ENCODE measurements at regions not wholly inside any gene's neighbourhood (a gene's known extent, or its start where the extent isn't known, plus 50 kb on each side); places are given as distances from the start of the nearest gene placed in this dataset.

DNA sequence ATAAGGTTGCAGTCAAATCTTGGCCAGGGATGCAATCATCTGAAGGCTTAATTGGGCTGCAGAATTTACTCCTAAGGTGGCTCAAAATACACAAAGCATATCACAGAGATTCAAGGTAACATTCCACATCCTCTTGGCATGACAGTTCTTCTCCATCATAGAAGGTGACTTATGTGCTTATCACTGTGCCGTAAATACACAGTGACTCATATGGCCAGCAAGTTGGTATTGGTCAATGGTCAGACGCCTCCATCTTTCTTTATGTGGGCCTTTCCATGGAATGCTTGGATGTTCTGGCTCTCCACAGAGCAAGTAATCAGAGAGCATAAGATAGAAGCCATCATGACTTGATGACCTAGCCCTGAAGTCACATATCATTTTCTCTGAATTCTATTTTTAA lies 168.8 kb upstream of the ST8SIA2 start:
- ATAC-seq (no peak), DNase-seq (no peak)
- intact Hi-C loops (cut with DNase I, micrococcal nuclease), result no loop called here

- intact Hi-C loops (cut with DNase I, micrococcal nuclease), result no loop called here
- DNase-seq (no peak), ATAC-seq (peak; percentile 70)
Observed at GRCh38 chr15:92226020-92226612, 167.6 kb upstream of the ST8SIA2 start.

GRCh38 chr15:92228830-92229229 lies 164.9 kb upstream of the ST8SIA2 start:
- ATAC-seq, result peak; percentile 93
- intact Hi-C loops (cut with DNase I, micrococcal nuclease), result no loop called here
- no peak for DNase-seq

GRCh38 chr15:92231461-92231860 lies 162.2 kb upstream of the ST8SIA2 start:
- DNase-seq, result no peak
- ATAC-seq, result no peak
- intact Hi-C loops (cut with DNase I, micrococcal nuclease), result no loop called here

- DNase-seq (no peak), ATAC-seq (no peak)
- intact Hi-C loops (cut with DNase I, micrococcal nuclease), result no loop called here
Observed at GRCh38 chr15:92232317-92232716, 161.4 kb upstream of the ST8SIA2 start.

- no peak for DNase-seq
- intact Hi-C loops (cut with DNase I, micrococcal nuclease), result no loop called here
- no peak for ATAC-seq
Observed at GRCh38 chr15:92232876-92233275, 160.8 kb upstream of the ST8SIA2 start.

DNA sequence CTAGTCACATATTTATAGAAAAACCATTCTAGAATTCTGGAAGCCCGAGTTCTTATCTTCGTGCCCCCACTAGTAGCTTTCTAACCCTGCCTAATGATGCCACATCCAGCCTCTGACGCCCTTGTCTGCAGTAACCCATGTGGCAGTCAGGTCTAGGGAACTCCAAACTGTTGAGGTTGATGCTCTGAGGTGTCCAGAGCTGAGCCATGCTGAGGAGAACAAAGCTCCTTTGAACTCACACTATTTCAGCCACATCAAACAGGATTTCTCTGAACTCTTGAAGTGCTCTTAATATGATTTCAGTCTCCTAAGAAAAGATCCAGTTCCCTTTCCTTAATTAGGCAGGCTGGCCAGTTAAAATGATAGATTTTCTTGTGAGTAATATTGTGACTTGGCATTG lies 150.5 kb upstream of the ST8SIA2 start:
- intact Hi-C loops (cut with DNase I, micrococcal nuclease), result no loop called here
- ATAC-seq (no peak), DNase-seq (no peak)

DNA sequence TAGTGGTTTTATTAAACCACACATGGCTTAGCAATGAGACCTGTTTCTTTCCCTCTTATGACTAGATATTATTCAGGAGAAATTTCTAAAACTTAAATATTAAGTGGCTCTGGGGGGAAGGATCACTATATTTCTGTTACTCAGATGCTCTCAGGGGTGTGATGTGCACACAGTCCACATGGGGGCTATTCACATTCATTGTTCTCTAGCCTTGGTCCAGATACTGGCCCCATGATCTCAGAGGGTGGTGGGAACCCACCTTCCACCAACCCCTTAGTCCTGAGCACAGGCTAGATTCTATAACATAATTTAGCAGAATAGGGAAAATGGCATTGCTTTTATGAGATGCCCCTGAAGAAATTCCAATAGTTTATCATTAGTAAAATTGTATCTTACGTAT lies 149.0 kb upstream of the ST8SIA2 start:
- DNase-seq (no peak), ATAC-seq (no peak)
- intact Hi-C loops (cut with DNase I, micrococcal nuclease), result no loop called here

- intact Hi-C loops (cut with DNase I, micrococcal nuclease), result no loop called here
- DNase-seq (no peak), ATAC-seq (no peak)
Observed at GRCh38 chr15:92247649-92248242, 145.9 kb upstream of the ST8SIA2 start.

GRCh38 chr15:92266796-92267685 lies 126.6 kb upstream of the ST8SIA2 start:
- no peak for ATAC-seq
- intact Hi-C loops (cut with DNase I, micrococcal nuclease), result no loop called here
- no peak for DNase-seq

- intact Hi-C loops (cut with DNase I, micrococcal nuclease), result no loop called here
- ATAC-seq (no peak), DNase-seq (no peak)
Observed at GRCh38 chr15:92268900-92269299, 124.8 kb upstream of the ST8SIA2 start.

DNA sequence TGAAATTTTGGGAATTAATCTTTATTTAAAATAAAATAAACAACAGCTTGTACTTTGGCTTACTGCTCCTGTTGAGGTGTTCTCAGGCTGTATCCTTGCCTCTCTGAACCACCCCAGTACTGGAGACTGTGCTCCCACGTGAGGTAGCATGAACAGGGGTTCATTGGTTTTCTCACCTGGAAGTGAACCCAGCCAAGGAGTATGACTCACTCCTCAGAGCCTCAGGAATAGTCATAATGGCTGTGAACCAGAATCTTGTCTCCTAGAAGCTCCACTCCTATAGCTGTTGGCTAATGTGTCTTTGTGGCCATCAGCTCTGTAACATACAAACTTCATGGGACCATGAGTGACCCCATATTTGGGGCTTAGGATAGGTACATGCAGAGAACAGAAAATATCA lies 122.5 kb upstream of the ST8SIA2 start:
- intact Hi-C loops (cut with DNase I, micrococcal nuclease), result no loop called here
- ATAC-seq (no peak), DNase-seq (no peak)

- ATAC-seq, result no peak
- DNase-seq, result no peak
- intact Hi-C loops (cut with DNase I, micrococcal nuclease), result no loop called here
Observed at GRCh38 chr15:92272106-92272505, 121.6 kb upstream of the ST8SIA2 start.

GRCh38 chr15:92273286-92273685 lies 120.4 kb upstream of the ST8SIA2 start:
- ATAC-seq (no peak), DNase-seq (no peak)
- intact Hi-C loops (cut with DNase I, micrococcal nuclease), result no loop called here

GRCh38 chr15:92273723-92274122 lies 120.0 kb upstream of the ST8SIA2 start:
- ATAC-seq (no peak), DNase-seq (no peak)
- intact Hi-C loops (cut with DNase I, micrococcal nuclease), result no loop called here

DNA sequence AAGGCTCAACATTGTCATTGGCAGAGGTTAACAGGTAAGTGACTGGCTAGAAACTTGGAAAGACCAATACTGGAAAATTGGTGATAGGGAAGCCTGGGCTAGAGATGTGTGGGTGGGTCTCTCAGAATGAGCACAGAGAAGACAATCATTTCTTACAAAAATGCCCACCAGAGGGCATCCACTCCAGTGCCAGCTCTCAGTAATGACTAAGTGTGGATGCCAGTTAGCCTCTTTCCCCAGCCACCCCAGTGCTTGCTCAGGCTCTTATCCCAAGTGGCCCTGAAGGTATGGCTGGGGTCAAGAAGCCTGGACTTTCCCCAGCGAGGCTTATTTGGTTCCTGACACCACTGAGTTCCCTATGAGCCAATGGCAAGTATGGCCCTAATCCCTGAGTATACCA lies 115.9 kb upstream of the ST8SIA2 start:
- ATAC-seq (no peak), DNase-seq (no peak)
- intact Hi-C loops (cut with DNase I, micrococcal nuclease), result no loop called here

- intact Hi-C loops (cut with DNase I, micrococcal nuclease), result no loop called here
- ATAC-seq, result no peak
- DNase-seq, result no peak
Observed at GRCh38 chr15:92283813-92284212, 109.9 kb upstream of the ST8SIA2 start.

DNA sequence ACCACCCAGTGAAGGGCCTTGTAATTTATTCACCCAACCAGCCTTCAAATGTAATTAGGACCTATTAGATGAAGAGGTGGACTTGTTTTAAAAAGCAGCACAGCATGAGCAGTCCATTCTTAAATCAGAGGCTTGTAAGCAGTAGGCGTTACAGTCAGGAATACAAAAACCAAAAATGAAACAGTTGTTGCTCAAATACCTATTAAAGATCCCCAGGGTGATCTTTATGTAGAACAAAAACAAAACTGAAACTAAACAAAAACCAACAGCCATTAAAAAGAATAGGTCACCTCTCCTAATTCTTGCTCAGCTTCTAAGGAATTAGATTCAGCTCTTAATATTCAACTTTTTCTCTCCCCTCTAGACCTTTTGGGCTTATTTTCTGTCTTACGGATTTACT lies 104.9 kb upstream of the ST8SIA2 start:
- intact Hi-C loops (cut with DNase I, micrococcal nuclease), result no loop called here
- ATAC-seq (no peak), DNase-seq (no peak)

- DNase-seq (no peak), ATAC-seq (no peak)
- intact Hi-C loops (cut with DNase I, micrococcal nuclease), result no loop called here
Observed at GRCh38 chr15:92289733-92290132, 103.9 kb upstream of the ST8SIA2 start.

DNA sequence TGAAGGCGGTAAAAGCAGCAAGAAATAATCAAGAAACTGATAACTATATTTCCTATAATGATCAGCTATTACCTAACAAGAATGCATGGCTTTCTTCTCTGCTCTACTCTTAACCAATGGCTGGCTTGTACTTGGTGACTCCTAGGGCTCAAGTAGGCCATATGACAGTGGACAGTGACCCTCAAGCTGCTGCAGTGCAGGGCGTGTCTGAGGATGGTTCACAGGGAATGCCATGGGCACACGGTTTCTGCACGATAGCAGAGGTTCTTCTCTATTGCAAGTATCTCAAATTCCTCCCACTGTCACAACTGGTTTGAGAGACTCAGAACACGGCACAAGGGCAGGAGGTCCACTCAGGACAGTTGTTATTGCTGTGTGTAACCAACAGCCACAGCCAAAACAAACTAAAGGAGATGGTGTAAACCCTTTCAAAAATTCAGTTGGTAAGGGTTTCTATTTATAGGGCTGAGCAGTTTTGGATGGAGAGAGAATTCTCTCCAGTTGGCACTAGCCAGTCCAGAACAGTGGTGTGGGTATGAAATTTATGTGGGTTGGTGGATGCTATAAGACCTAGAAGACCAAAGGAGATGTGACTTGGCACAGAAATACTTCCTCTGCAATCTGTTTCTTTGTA lies 103.2 kb upstream of the ST8SIA2 start:
- DNase-seq, result no peak
- intact Hi-C loops (cut with DNase I, micrococcal nuclease), result no loop called here
- no peak for ATAC-seq

All from left colon (tissue), 2 donors.